WI38 (cell line): ENCODE measurements at regions not wholly inside any gene's neighbourhood (a gene's known extent, or its start where the extent isn't known, plus 50 kb on each side); places are given as distances from the start of the nearest gene placed in this dataset.
"Not testable (repeated sequence)": the region's sequence is repeated elsewhere in the genome, so short reads cannot be mapped to it uniquely, and the experiment has no call there.

Experiments
- H3K4me3 ChIP-seq: 2 replicates; pipeline ENCODE4 v1.5.1; 2011; ENCODE audit warnings: low read depth, mild to moderate bottlenecking, control low read depth, low read length
- TF ChIP-seq, protein P1 (sequence below): IDR thresholded peaks from 2 replicates; pipeline ENCODE4 v1.5.1; 2012; ENCODE audit warnings: low read depth, mild to moderate bottlenecking, control low read depth, low read length

DNA sequence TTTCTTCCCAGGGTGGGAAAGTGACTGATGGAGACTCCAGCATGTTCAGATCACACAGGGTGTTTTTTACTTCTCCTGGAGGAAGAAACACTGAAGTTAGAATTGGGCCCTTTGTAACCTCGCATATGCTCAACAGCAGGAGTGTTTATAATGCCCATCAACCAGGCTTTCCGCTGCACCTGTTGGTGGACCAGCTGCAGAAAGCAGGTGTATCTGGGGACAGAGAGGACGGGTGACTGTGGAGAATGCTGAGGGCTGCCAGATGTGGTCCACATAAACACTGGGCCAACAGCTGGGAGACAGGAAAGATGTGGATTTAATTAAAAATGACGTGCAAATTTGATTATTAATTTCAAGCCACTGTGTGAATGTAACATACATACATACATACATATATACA lies 335.5 kb upstream of the SPRED2 start:
- no peak overlapping the region for H3K4me3 ChIP-seq
- TF ChIP-seq, protein P1, sequence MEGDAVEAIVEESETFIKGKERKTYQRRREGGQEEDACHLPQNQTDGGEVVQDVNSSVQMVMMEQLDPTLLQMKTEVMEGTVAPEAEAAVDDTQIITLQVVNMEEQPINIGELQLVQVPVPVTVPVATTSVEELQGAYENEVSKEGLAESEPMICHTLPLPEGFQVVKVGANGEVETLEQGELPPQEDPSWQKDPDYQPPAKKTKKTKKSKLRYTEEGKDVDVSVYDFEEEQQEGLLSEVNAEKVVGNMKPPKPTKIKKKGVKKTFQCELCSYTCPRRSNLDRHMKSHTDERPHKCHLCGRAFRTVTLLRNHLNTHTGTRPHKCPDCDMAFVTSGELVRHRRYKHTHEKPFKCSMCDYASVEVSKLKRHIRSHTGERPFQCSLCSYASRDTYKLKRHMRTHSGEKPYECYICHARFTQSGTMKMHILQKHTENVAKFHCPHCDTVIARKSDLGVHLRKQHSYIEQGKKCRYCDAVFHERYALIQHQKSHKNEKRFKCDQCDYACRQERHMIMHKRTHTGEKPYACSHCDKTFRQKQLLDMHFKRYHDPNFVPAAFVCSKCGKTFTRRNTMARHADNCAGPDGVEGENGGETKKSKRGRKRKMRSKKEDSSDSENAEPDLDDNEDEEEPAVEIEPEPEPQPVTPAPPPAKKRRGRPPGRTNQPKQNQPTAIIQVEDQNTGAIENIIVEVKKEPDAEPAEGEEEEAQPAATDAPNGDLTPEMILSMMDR: no peak

DNA sequence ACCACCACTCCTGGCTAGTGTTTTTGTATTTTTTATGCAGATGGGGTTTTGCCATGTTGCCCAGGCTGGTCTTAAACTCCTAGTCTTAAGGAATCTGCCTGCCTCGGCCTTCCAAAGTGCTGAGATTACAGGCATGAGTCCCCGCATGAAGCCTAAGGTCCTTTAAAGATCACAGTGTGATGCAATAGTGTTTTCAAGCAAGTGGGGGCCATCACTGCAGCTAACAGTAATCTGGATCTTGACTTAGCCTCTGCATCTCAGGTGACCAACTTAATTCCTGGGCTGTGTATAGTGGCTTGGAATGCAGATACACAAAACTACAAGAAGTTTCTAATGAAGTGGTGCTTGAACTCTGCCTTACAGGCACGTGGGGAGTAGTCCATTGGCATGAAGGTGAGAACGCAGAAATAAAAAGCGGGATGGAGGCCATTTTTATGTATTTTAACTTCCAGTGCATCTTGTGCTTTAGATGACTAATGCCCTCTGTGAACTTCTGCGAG lies 334.4 kb upstream of the SPRED2 start:
- TF ChIP-seq, protein P1: no peak
- H3K4me3 ChIP-seq: no peak overlapping the region

DNA sequence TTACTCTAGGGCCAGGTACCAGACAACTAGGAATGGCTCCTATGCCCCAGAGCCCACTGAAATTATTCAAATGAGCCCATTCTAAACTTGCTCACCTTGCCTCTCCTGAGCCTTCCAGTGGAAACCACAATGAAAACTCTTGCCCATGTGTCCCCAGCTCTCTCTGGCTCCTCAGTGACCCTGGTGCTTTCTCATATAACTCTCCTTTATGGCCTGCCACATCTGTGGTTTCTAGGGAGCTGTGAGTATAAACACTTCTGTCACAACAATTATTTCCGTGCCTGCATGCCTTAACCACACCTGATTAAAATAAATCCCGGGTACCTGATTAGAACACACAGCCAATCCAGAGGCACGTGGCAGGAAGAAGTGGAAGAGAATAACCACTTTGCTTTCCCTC lies 333.0 kb upstream of the SPRED2 start:
- TF ChIP-seq, protein P1: no peak
- H3K4me3 ChIP-seq: no peak overlapping the region

DNA sequence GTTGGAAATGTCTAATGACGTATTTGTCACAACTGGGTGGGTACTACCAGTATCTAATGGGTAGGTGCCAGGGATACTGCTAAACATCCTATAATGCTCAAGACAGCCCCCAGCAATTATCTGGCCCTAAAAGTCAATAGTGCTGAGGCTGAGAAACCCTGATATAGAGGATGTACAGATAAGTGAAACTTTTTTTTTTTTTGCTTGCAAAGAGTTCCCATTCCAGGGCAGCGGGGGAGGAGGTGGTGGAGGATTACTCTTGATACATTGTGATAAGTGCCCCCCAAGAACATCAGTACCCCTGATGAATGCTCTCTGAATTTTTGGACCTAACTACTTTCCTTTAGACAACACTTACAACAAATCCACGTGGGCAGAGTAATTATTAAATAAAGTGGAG lies 329.7 kb upstream of the SPRED2 start:
- H3K4me3 ChIP-seq: no peak overlapping the region
- TF ChIP-seq, protein P1: no peak

DNA sequence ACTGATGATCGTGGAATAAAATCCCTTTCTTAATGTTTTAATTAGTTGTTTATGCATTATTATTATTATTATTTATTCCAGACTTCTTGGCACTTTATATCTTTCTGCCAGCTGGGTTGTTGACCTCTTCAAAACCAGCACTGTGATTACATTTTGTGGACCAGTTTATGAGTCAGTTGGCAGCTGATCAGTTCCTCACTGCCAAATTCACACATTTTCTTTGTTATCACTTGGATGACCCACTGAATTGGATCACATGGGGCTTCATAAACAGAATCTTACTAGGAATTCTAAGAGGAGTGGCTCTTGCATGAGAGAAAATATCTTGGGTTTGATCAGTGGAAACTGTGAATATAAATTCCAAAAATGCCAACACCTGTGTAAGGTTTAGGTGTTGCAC lies 321.8 kb upstream of the SPRED2 start:
- TF ChIP-seq, protein P1: no peak

DNA sequence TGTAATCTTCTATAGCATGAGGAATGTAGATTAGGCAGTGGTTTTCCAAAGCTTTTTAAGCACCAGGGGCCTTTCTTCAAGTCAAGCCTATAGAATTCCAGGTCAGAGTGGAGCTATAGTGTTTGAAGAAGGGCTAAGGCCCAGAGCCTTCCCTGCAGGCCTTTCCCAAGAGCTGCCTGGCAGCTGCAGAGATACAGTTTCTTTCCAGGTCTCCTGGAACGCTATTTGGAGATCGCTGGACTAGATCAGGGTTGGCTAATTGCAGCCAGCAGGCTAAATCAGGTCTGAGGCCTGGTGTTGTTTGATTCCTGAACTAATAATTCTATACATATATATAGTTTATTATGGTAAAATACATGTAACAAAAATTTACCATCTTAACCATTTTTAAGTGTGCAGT lies 319.0 kb upstream of the SPRED2 start:
- TF ChIP-seq, protein P1: no peak

More for the DNA sequence above, 321.8 kb upstream of the SPRED2 start:
- H3K4me3 ChIP-seq: no peak overlapping the region

DNA sequence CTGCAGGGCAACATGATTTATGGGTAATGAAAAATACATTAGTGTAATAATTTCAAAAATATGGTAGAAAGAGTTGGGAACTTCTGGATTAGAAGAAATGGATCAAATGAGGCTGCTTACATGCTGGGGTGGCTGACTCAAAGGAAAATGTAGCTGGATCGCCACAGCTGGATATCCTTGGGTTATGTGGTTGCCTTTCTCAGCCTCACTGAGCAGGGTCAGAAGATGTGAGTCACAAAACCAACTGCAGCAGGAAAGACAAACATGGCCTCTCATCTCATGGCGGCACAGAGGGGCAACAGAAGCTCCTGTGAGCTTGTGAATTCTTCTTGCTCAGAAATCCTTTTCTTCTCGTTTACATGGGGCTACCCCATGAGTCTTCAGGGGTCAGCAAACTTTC lies 317.1 kb upstream of the SPRED2 start:
- TF ChIP-seq, protein P1: no peak
- no peak overlapping the region for H3K4me3 ChIP-seq

More for the DNA sequence above, 319.0 kb upstream of the SPRED2 start:
- H3K4me3 ChIP-seq: no peak overlapping the region

DNA sequence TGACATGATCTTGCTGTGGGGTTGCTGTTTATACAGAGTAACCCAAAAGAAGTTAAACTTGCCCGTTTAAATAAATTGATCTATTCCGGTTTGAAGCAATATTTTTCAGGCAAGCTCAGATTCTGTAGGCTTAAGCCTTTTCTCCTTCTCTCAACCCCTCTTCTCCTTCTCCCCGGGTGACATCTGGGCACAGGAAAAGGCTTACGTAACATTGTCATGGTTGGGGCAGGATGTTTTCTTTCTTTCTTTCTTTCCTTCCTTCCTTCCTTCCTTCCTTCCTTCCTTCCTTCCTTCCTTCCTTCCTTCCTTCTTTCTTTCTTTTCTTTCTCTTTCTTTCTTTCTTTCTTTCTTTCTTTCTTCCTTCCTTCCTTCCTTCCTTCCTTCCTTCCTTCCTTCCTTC lies 315.5 kb upstream of the SPRED2 start:
- not testable (repeated sequence) for H3K4me3 ChIP-seq
